ENCODE measurements at regions not wholly inside any gene's neighbourhood (a gene's known extent, or its start where the extent isn't known, plus 50 kb on each side); places are given as distances from the start of the nearest gene placed in this dataset.

GRCh38 chr16:64589836-64590235 lies 532.0 kb downstream of the CDH11 start:
- TF ChIP-seq CTCF (IDR thresholded peaks at IDR 0.05) (no peak), EP300 (IDR thresholded peaks at IDR 0.05) (no peak)

Data from stomach (tissue), 4 donors.